GM04504 (cell line): ENCODE measurements at regions not wholly inside any gene's neighbourhood (a gene's known extent, or its start where the extent isn't known, plus 50 kb on each side); places are given as distances from the start of the nearest gene placed in this dataset.

Experiments
- DNase-seq: peaks from one replicate; pipeline ENCODE4 v3.0.0-alpha.2; 2012; ENCODE audit warnings: low read depth

- no peak for DNase-seq
Observed at GRCh38 chr10:132485391-132485790, 52.2 kb upstream of the INPP5A start.

- no peak for DNase-seq
Observed at GRCh38 chr10:132486539-132487121, 51.0 kb upstream of the INPP5A start.

- DNase-seq, result no peak
Observed at GRCh38 chr10:132487241-132488135, 50.1 kb upstream of the INPP5A start.
